SH-SY5Y (cell line): ENCODE measurements at regions not wholly inside any gene's neighbourhood (a gene's known extent, or its start where the extent isn't known, plus 50 kb on each side); places are given as distances from the start of the nearest gene placed in this dataset.

Experiments
- GATA2 ChIP-seq: IDR thresholded peaks from 2 replicates; pipeline ENCODE4 v1.6.1; 2011; ENCODE audit warnings: mild to moderate bottlenecking, low read depth, low read length
- GATA3 ChIP-seq: IDR thresholded peaks from 2 replicates; pipeline ENCODE4 v1.6.1; 2011; ENCODE audit warnings: low read depth, mild to moderate bottlenecking, low read length, moderate library complexity

DNA sequence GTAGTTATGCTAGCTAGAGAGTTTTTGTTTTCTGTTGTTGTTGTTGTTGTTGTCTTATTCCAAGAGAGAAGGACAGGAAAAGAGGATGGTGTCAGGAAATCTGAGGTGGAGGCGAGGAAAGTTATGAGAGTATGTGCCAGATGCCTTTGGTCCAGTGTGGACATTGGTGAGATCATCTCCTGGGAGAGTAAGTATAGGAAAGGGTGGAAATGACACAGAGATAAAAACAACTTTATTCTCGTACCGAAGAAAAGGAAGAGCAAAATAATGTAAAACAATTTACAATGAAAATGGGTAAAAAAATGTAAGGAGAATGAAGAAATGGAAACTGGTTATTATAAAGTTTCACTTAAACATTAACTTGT lies 97.4 kb upstream of the ADGRL2 start:
- TF ChIP-seq GATA2 (no peak), GATA3 (no peak)

DNA sequence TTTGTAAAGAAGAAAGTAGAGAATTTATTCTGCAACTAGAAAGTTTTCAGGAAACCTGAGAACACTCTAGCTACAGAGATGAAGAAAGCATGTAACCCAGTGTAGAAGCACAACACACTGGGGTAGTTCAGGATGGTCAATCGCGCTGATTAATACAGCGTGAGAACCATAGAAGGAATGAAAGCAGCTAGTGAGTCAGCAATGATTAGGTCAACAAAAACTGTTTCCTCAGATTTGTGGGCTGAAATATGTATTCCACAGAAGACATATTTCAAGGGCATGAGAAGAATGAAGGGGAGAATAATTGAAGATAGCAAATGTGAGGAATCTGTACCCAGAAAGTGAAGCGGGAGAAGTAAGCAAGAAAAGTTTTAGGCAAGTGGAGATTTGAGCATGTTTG lies 97.8 kb upstream of the ADGRL2 start:
- TF ChIP-seq GATA2 (no peak), GATA3 (no peak)

DNA sequence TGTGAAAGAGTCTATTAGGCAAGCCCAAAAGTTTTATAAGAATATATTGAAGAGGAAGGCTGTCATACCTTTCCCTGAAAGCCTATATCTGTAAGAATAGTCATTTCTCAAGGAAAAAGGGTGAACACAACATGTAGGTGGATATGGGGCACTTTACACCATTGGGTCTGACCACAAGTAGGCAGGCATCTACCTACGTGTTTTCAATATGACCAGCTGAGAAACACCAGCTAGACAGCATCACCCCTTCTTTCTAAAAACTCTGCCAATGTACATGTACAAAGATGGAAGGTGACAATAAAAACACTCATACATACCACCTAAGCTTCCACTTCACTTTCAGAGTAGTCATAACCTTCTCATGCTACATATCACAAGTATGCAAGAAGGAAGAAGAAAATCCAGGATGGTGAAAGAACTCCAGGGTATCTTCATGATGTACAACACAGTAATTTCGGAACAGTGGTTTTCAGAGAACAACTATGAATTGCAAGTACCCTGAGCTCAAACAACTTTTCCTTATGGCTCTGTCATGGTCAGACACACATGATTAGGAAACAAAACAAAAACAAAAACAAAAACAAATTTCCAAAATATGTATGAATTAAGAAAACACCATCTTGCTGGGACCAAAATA lies 98.5 kb upstream of the ADGRL2 start:
- TF ChIP-seq GATA2 (no peak), GATA3 (no peak)

DNA sequence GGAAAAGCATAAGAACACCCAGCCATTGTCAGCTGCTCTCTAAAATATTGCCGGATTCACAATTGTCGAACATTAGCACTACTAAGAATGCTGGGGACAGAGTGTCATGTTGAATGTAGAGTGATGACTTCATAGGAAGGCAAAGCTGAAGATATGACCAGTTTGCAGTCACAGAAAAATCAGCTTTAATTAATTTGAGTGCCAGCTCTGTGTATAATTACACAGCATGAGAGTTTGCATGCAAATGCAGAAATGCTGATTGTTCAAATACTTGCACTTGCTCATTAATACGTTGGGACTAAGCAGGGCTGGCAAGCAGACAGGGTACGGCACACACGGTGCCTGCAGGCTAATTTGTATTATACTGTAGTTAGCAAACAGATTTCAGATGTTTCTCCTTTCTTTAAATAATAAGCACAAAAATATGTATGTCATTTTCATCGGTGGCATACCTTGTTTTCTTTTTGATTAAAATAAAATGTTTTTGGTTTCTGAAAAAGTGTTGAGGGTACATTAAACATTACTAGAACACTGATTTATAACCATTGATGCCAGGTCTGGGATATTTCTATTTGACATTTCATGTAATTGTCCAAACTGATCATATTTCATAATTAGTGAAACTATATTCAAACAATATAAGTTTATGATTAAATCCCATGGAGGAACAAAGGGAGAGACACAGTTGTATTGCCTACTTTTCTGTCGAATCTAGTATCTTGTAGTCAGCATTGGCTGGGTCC lies 99.8 kb upstream of the ADGRL2 start:
- TF ChIP-seq GATA2 (no peak), GATA3 (no peak)

DNA sequence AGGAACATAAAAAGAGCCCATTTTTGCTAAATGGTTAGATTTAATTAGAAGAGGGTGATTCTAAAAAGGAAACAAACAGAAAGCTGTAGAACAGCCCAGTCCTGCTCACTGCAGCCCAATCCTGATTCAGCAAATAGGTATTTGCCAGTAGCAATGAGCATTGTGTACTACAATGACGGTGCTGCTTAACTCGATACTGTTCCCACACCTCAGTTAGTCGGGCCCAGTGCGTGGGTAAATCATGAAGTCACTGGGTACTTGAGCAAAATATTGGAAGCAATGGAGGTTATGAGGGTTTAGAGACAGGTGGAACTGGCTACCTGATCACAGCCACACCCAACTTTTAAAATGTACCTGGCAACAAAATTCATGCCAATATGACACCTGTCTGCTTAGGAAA lies 101.5 kb upstream of the ADGRL2 start:
- no peak for TF ChIP-seq GATA3
- no peak for TF ChIP-seq GATA2

DNA sequence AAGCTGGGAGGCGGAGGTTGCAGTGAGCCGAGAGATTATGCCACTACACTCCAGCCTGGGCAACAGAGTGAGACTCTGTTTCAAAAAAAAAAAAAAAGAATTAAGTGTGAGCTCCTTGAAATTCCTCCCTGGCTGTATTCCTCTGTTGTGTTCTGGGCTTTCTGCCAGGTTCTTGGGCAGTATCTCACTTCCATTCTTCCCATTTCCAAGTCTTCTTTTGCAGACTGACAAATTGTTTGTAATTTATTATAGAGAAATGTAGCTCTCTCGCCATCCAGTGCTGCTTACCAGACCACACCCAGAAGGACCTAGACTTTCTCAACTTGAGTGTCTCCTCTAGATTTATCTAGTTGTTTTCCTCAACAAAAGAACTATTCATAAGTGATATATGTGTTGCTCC lies 105.0 kb upstream of the ADGRL2 start:
- TF ChIP-seq GATA3 (no peak), GATA2 (no peak)

DNA sequence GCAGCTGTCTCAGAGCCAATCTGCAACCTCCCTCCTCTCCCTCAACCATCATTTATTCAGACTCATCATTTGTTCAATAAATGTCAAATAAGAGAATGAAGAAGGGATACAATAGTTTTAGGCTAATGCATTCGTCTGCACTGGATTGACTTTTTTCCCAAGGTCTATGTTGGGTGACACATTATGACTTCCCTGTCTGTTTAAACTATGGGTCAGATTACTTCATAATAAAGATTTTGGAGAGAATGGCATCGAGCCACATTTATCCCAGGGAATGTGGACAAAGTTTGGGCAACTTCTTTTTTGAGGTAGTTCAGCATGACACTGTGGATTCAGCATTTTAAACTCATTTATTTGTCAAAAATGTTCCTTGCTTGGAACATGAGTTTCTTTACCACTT lies 107.4 kb upstream of the ADGRL2 start:
- TF ChIP-seq GATA2: no peak
- no peak for TF ChIP-seq GATA3

DNA sequence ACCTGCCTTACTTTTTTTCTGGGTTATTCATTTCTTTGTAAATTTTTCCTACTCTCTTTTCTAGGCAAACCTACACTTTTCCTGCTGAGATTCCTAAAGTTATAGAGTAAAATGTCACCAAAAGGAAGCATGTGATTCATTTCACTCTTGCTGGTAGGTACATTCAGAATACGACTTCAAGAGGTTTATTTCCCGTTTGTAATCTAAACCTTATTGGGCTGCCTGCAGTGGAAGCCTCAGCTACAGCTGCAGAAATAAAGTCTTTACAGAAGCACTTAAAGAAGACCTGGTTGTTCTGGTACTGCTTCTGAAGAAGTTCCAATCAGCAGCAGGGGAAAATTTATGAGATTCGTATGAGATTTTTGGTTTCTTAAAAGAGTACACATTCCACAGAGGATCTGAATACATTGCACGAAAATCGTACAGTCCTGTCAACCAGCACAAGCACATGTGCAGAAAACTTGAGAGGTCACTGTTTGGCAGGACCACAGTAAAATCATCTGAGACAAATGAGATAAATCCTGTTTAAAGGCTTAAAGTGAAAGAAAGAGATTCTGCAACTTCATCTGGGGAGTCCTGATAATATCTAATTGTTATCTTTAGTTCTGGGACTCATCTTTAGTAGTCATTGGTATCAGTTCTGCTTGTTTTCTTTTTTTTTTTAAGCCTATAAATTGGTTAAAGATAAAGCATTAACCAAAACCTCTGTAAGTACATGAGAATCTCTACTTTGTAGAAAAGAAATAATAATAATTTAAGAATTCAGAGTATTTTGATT lies 109.9 kb upstream of the ADGRL2 start:
- TF ChIP-seq GATA2 (no peak), GATA3 (no peak)

DNA sequence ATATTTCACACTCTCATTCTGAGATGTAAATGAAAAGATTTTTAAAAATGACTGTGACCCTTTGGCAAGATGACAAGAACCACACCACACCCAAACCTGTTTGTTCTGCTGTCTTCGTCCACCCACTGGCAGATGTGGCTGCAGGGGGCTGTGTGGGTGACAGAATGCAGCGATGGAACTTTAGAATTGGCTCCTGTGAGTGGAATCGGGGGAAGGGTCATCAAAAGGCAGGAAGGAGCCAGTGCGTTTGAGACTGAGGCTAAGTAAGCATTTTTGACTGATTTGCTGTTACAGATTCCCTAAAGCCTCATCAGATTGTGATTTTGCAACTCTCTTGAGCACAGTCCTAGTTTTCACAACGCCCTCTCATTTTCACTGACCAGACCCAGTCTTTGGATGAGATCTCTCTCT lies 111.2 kb upstream of the ADGRL2 start:
- no peak for TF ChIP-seq GATA3

DNA sequence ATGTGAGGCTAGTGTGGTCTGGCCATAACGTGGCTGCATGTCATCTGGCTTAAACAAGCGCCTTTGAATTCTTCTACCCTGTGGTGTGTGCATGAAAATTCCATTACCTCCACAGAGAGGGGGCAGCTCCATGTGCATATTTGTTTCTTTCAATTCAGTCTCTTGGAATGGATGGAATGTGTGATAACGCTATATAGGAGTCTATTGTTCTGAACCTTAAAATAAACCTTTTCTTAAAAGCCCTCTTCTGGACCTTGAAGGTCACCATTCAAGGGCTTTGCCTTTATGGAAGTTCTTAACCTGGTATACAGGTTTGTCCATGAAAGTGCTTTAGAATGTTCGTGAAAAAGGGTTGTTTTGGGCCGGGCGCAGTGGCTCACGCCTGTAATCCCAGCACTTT lies 118.2 kb upstream of the ADGRL2 start:
- TF ChIP-seq GATA3 (no peak), GATA2 (no peak)

DNA sequence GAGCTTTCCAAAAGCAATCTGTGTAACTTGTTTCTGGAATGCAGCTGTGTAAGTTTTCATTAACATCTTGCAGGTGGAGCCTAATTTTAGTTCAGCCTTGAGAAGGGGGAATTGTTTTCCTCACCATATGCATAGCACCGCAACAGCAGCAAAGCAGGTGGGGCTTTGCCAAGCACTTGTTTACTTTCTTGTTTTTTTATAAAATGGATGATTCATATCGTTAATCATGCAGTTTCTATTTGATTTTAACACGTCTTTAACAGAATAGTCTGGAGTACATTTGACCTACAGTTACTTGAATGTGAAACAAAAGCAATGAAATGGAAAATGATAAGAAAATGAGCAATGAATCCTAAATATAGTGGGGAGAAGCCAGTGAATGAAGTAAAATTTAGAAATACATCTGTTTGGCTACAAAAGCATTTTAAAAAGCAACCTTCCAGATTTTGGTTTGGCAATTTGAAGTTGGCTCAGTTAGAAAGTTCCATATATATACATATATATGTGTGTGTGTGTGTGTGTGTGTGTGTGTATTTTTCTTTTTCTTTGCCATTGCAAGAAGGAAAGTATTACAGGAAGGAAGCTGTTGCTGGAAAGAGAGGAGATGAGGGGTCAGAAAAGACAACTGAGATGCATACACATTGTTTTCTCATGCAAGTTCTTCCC lies 119.0 kb upstream of the ADGRL2 start:
- TF ChIP-seq GATA2: no peak
- no peak for TF ChIP-seq GATA3

DNA sequence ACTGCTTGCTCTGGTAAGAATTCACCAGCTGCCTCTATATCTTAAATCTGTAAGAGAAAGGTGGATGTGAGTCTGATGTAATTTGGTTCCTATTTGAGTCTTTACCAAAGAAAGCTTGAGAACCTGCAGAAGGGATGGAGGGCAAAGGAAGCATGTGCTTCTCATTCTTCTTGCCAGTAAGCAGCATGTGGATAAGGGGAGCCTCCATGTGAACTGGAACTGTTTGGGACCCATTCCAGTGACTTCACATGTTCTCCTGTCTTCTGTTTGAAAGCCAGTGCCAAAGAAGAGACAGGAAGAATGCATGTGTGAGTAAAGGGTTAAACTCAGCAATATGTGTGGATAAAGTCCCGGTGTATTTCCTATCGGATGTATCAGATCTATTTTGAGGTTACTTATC lies 119.6 kb upstream of the ADGRL2 start:
- TF ChIP-seq GATA3: no peak
- no peak for TF ChIP-seq GATA2

DNA sequence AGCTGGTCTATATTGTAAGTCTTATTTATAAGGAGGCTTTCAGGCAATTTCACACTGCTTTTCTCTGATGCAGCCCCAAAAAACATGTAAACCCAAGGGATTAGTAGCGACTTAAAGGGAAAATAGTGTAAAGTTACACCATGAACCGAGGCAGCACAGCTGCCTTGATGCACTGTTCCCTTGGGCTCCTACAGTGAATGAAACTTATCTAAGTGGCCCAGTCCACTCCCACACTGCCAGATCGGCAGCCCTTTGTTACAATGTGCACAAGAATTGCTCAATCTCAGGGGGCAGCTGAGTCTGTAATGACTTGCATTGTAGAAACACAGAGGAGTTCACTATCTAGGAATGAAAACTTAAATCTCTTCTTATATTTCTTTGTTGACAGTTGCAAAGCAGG lies 120.8 kb upstream of the ADGRL2 start:
- TF ChIP-seq GATA3 (no peak), GATA2 (no peak)

DNA sequence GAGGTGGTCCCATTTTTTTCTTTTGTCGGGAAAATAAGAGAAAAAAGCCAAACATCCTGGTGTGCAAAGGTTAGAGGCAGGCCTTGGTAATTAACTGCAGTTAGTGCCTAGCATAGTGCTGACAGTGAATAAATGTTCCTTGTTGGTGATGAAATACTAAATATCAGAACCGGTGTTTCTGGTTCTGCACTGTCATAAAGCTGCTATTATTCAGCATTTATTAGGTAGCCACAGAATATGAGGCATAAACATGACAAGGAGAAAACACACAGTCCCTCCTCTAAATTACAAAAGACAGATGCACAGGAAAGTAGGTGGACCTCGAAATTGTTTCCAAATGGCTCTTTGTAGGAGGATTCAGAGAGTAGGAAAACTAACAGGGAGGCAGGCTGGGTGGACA lies 122.0 kb upstream of the ADGRL2 start:
- TF ChIP-seq GATA2 (no peak), GATA3 (no peak)
